SK-N-SH (cell line): ENCODE measurements at regions not wholly inside any gene's neighbourhood (a gene's known extent, or its start where the extent isn't known, plus 50 kb on each side); places are given as distances from the start of the nearest gene placed in this dataset.

ENCODE experiments used
- CTCF ChIA-PET: fragments of 300-600, 350-600 bp; formaldehyde crosslinking; extraction: SDS; loops from one replicate; lab custom pipeline; 2021; lab: Yijun Ruan, JAX
- POLR2A ChIA-PET: fragments of 350-600 bp; sonication (Branson Sonifier 250); formaldehyde crosslinking; extraction: SDS; loops from one replicate; lab custom pipeline; 2020; ENCODE audit warnings: antibody characterized with exemption, inconsistent platforms; lab: Yijun Ruan, JAX
- DNase-seq: peaks from one replicate; pipeline ENCODE4 v3.0.0; 2012
- H2AFZ ChIP-seq: fragments of 200-600 bp; sonication (generic); 2 replicates; pipeline ENCODE4 v1.8.1; 2016; ENCODE audit warnings: antibody characterized with exemption, mild to moderate bottlenecking, low read depth
- H3F3A ChIP-seq: fragments of 200-600 bp; sonication (generic); replicated peaks from 2 replicates; pipeline ENCODE3; 2016; ENCODE audit warnings: antibody characterized with exemption, mild to moderate bottlenecking; ENCODE audit not compliant: insufficient read depth
- H3K27ac ChIP-seq, 2 experiments: fragments of 200-500 bp in 1 of 2; fragments of 200-600 bp in 1 of 2; sonication (Bioruptor generic) in 1 of 2; sonication (generic), shearing (Covaris generic) in 1 of 2; 2 replicates each; pipeline versions ENCODE4 v1.5.1 to v1.6.1; 2014 to 2016; ENCODE audit warnings: low read depth in 2 of 2, inconsistent platforms in 1 of 2, low read length in 1 of 2, mild to moderate bottlenecking in 1 of 2, mixed read lengths in 1 of 2
- H3K27me3 ChIP-seq: fragments of 200-600 bp; sonication (generic), shearing (Covaris generic); 2 replicates; pipeline ENCODE4 v1.6.1; 2016; ENCODE audit warnings: mixed run types; ENCODE audit not compliant: insufficient read depth
- H3K36me3 ChIP-seq, 2 experiments: fragments of 200-500 bp in 1 of 2; fragments of 200-600 bp in 1 of 2; sonication (Bioruptor generic) in 1 of 2; sonication (generic) in 1 of 2; replicated peaks in 1 of 2; 2 replicates each; pipeline versions ENCODE3 to v1.5.1; 2014 to 2016; ENCODE audit warnings: low read length in 1 of 2, mild to moderate bottlenecking in 1 of 2; ENCODE audit not compliant: insufficient read depth in 2 of 2, control insufficient read depth in 1 of 2
- H3K4me1 ChIP-seq, 2 experiments: fragments of 200-500 bp in 1 of 2; fragments of 200-600 bp in 1 of 2; sonication (Bioruptor generic) in 1 of 2; sonication (generic), shearing (Covaris generic) in 1 of 2; 2 replicates each; pipeline versions ENCODE4 v1.5.1 to v1.6.1; 2014 to 2016; ENCODE audit warnings: low read depth in 1 of 2, low read length in 1 of 2, mixed run types in 1 of 2; ENCODE audit not compliant: insufficient read depth in 2 of 2, control insufficient read depth in 1 of 2
- H3K4me2 ChIP-seq: fragments of 200-600 bp; sonication (generic), shearing (Covaris generic); 2 replicates; pipeline ENCODE4 v1.6.1; 2017; ENCODE audit warnings: mixed run types
- H3K4me3 ChIP-seq, 2 experiments: fragments of 200-500 bp in 1 of 2; fragments of 200-600 bp in 1 of 2; sonication (Bioruptor generic) in 1 of 2; sonication (generic), shearing (Covaris generic) in 1 of 2; 2 replicates each; pipeline versions ENCODE4 v1.5.1 to v1.8.1; 2014 to 2016; ENCODE audit warnings: low read depth in 2 of 2, inconsistent platforms in 1 of 2, low read length in 1 of 2, mild to moderate bottlenecking in 1 of 2, mixed read lengths in 1 of 2, moderate library complexity in 1 of 2
- H3K79me2 ChIP-seq: fragments of 200-600 bp; sonication (generic); 2 replicates; pipeline ENCODE4 v1.8.1; 2017; ENCODE audit warnings: mild to moderate bottlenecking; ENCODE audit not compliant: insufficient read depth
- H3K9ac ChIP-seq: fragments of 200-600 bp; sonication (generic); 2 replicates; pipeline ENCODE4 v1.6.1; 2017; ENCODE audit warnings: mixed run types
- H3K9me2 ChIP-seq: fragments of 200-600 bp; sonication (generic); 2 replicates; pipeline ENCODE4 v1.6.1; 2017; ENCODE audit warnings: mixed run types
- H3K9me3 ChIP-seq: fragments of 200-600 bp; sonication (generic); 2 replicates; pipeline ENCODE4 v1.6.1; 2017; ENCODE audit warnings: mixed run types, mild to moderate bottlenecking, moderate library complexity
- H4K20me1 ChIP-seq: fragments of 200-600 bp; sonication (generic); 2 replicates; pipeline ENCODE4 v1.6.1; 2017; ENCODE audit warnings: mild to moderate bottlenecking, mixed run types; ENCODE audit not compliant: insufficient read depth
- ELF1 ChIP-seq: IDR thresholded peaks from 2 replicates; pipeline ENCODE4 v1.4.0; 2012
- EP300 ChIP-seq, 2 experiments: IDR thresholded peaks; 2 replicates each; pipeline versions ENCODE4 v1.4.0 to v1.6.1; 2012; ENCODE audit warnings: borderline replicate concordance in 1 of 2, low read depth in 1 of 2, low read length in 1 of 2
- GATA2 ChIP-seq: sonication (generic); formaldehyde crosslinking; IDR thresholded peaks from 2 replicates; pipeline ENCODE4 v1.5.0; 2020; ENCODE audit warnings: mild to moderate bottlenecking, missing genetic modification reagents
- MXI1 ChIP-seq: IDR thresholded peaks from 2 replicates; pipeline ENCODE4 v1.6.1; 2012; ENCODE audit warnings: mild to moderate bottlenecking, low read depth, low read length, improper control_type of control experiment
- NRF1 ChIP-seq: IDR thresholded peaks from 2 replicates; pipeline ENCODE4 v1.6.1; 2012; ENCODE audit warnings: low read depth, mild to moderate bottlenecking, low read length
- RCOR1 ChIP-seq: fragments of 150-350 bp; IDR thresholded peaks from 2 replicates; pipeline ENCODE4 v1.6.1; 2017; ENCODE audit warnings: antibody characterized with exemption, low read length
- RFX5 ChIP-seq: IDR thresholded peaks from 2 replicates; pipeline ENCODE4 v1.6.1; 2012; ENCODE audit warnings: mild to moderate bottlenecking, improper control_type of control experiment, low read length
- RXRA ChIP-seq: IDR thresholded peaks from 2 replicates; pipeline ENCODE4 v1.4.0; 2012; ENCODE audit warnings: low read depth, mild to moderate bottlenecking, borderline replicate concordance
- SMC3 ChIP-seq: IDR thresholded peaks from 2 replicates; pipeline ENCODE4 v1.6.1; 2012; ENCODE audit warnings: low read depth, low read length, improper control_type of control experiment
- TAF1 ChIP-seq: IDR thresholded peaks from 2 replicates; pipeline ENCODE4 v1.6.1; 2012; ENCODE audit warnings: low read depth, mild to moderate bottlenecking, low read length, moderate library complexity, borderline replicate concordance
- TCF12 ChIP-seq: IDR thresholded peaks from 2 replicates; pipeline ENCODE4 v1.4.0; 2012
- TEAD4 ChIP-seq: IDR thresholded peaks from 2 replicates; pipeline ENCODE4 v1.4.0; 2012; ENCODE audit warnings: mild to moderate bottlenecking, borderline replicate concordance; ENCODE audit not compliant: insufficient read depth
- WGBS: methylation state at CpG from one replicate; pipeline ENCODE4 v1.1.6; 2017; ENCODE audit warnings: low lambda C conversion rate; 5-methylcytosine and 5-hydroxymethylcytosine counted together
- TF ChIP-seq, protein P1 (sequence below): IDR thresholded peaks from 2 replicates; pipeline ENCODE4 v1.4.0; 2012; ENCODE audit warnings: low read depth
- TF ChIP-seq, protein P2 (sequence below): fragments of 150-350 bp; IDR thresholded peaks from 2 replicates; pipeline ENCODE4 v1.6.1; 2017; ENCODE audit warnings: antibody characterized with exemption, low read length, low read depth, borderline replicate concordance
- TF ChIP-seq, protein P3 (sequence below): fragments of 150-350 bp; IDR thresholded peaks from 2 replicates; pipeline ENCODE4 v1.6.1; 2016; ENCODE audit warnings: mild to moderate bottlenecking, low read depth, low read length

DNA sequence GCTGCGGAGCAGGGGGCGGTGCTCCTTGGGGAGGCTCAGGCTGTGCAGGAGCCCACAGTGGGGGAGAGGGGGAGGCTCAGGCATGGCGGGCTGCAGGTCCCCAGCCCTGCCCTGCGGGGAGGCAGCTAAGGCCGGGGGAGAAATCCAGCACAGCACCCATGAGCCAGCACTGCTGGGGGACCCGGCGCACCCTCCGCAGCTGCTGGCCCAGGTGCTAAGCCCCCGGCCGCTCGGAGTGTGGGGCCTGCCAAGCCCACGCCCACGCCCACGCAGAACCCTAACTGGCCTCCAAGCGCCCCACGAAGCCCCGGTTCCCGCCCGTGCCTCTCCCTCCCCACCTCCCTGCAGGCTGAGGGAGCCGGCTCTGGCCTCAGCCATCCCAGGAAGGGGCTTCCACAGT is 145.6 kb upstream of the SEL1L start:
- no peaks in the 10 kb centered on the region for H3K9me2 ChIP-seq
- no peak overlapping the region for H3K9ac ChIP-seq
- 43% methylated on average over 12 of the region's 20 CpGs for WGBS
- DNase-seq, result no peak
- TF ChIP-seq RXRA (no peak), TEAD4 (no peak), ELF1 (no peak), TAF1 (no peak), RCOR1 (no peak), MXI1 (no peak), EP300 (IDR thresholded peaks at IDR 0.05; ENCODE audit: borderline replicate concordance in 1 of 2, low read depth in 1 of 2, low read length in 1 of 2) (no peak), GATA2 (CRISPR knock-in tag) (no peak), RFX5 (no peak), SMC3 (no peak), TCF12 (no peak), NRF1 (no peak)
- TF ChIP-seq, protein P1, sequence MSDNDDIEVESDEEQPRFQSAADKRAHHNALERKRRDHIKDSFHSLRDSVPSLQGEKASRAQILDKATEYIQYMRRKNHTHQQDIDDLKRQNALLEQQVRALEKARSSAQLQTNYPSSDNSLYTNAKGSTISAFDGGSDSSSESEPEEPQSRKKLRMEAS, result no peak
- TF ChIP-seq, protein P2, sequence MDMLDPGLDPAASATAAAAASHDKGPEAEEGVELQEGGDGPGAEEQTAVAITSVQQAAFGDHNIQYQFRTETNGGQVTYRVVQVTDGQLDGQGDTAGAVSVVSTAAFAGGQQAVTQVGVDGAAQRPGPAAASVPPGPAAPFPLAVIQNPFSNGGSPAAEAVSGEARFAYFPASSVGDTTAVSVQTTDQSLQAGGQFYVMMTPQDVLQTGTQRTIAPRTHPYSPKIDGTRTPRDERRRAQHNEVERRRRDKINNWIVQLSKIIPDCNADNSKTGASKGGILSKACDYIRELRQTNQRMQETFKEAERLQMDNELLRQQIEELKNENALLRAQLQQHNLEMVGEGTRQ, result no peak
- TF ChIP-seq, protein P3, sequence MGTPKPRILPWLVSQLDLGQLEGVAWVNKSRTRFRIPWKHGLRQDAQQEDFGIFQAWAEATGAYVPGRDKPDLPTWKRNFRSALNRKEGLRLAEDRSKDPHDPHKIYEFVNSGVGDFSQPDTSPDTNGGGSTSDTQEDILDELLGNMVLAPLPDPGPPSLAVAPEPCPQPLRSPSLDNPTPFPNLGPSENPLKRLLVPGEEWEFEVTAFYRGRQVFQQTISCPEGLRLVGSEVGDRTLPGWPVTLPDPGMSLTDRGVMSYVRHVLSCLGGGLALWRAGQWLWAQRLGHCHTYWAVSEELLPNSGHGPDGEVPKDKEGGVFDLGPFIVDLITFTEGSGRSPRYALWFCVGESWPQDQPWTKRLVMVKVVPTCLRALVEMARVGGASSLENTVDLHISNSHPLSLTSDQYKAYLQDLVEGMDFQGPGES, result no peak
- no peaks in the 10 kb centered on the region for H3K36me3 ChIP-seq
- no peak overlapping the region for H2AFZ ChIP-seq
- CTCF ChIA-PET, result no interaction called here
- no peaks in the 10 kb centered on the region for H3K79me2 ChIP-seq
- H3K4me3 ChIP-seq, result no peak overlapping the region
- no peaks in the 10 kb centered on the region for H3F3A ChIP-seq
- H3K27me3 ChIP-seq, result no peaks in the 10 kb centered on the region
- no peaks in the 10 kb centered on the region for H3K4me1 ChIP-seq
- H3K9me3 ChIP-seq, result no peaks in the 10 kb centered on the region
- no peaks in the 10 kb centered on the region for H4K20me1 ChIP-seq
- H3K27ac ChIP-seq, result no peak overlapping the region
- no peak overlapping the region for H3K4me2 ChIP-seq
- POLR2A ChIA-PET, result no interaction called here

DNA sequence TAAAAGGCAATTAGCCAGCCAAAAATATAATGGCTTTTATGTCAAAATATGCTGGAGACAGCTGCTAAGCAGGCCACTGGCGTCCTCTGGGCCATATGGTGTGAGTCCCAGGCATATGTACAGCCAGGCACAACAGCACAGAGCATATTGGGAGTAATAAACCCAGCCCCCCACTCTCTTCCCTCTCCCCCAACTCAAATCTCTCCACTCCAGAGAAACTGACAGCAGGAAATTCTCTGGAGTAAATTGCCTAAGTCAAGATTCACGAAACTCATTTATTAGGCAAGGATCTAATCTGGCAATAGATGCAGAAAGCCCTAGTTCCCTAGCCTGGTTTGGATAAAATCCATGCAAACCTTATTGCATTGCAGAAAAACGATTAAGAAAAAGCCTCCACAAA is 147.9 kb upstream of the SEL1L start:
- Histone ChIP-seq H3K4me3 (no peak overlapping the region), H3K9me3 (no peaks in the 10 kb centered on the region), H3K79me2 (no peaks in the 10 kb centered on the region), H3K9me2 (no peaks in the 10 kb centered on the region), H3K4me2 (no peak overlapping the region)
- CTCF ChIA-PET, result no interaction called here
- 7% methylated on average over 3 of the region's 3 CpGs for WGBS
- no peak for TF ChIP-seq RXRA
- TF ChIP-seq, all 33 proteins: peak for 0
- Histone ChIP-seq H3K36me3 (no peaks in the 10 kb centered on the region), H3K9ac (no peak overlapping the region), H3K27ac (no peak overlapping the region), H2AFZ (no peak overlapping the region), H3F3A (no peaks in the 10 kb centered on the region), H3K4me1 (no peaks in the 10 kb centered on the region), H3K27me3 (no peaks in the 10 kb centered on the region), H4K20me1 (no peaks in the 10 kb centered on the region)
- POLR2A ChIA-PET, result no interaction called here
- DNase-seq, result no peak
